OCI-LY1 (cell line): ENCODE measurements at regions not wholly inside any gene's neighbourhood (a gene's known extent, or its start where the extent isn't known, plus 50 kb on each side); places are given as distances from the start of the nearest gene placed in this dataset.

Source experiments
- H2AFZ ChIP-seq: fragments of 200-600 bp; sonication (generic), shearing (Covaris generic); 2 replicates; pipeline ENCODE4 v1.6.0; 2014; ENCODE audit warnings: antibody characterized with exemption, mild to moderate bottlenecking, low read length
- H3F3A ChIP-seq: fragments of 200-600 bp; sonication (generic), shearing (Covaris generic); 2 replicates; pipeline ENCODE4 v1.6.0; 2014; ENCODE audit warnings: mild to moderate bottlenecking, antibody characterized with exemption, low read length, moderate library complexity; ENCODE audit not compliant: insufficient read depth
- H3K27ac ChIP-seq: fragments of 200-600 bp; sonication (generic); 2 replicates; pipeline ENCODE4 v1.5.1; 2014; ENCODE audit warnings: low read length, mixed run types, mild to moderate bottlenecking, low read depth; ENCODE audit not compliant: poor library complexity, severe bottlenecking
- H3K27me3 ChIP-seq: fragments of 200-600 bp; sonication (generic); 2 replicates; pipeline ENCODE4 v1.6.0; 2014; ENCODE audit warnings: antibody characterized with exemption, mild to moderate bottlenecking, low read length, moderate library complexity; ENCODE audit not compliant: insufficient read depth
- H3K36me3 ChIP-seq: fragments of 200-600 bp; sonication (generic); 2 replicates; pipeline ENCODE4 v1.6.1; 2014; ENCODE audit warnings: mild to moderate bottlenecking, antibody characterized with exemption, low read length, moderate library complexity, mixed read lengths; ENCODE audit not compliant: insufficient read depth
- H3K4me1 ChIP-seq: fragments of 200-600 bp; sonication (generic); 2 replicates; pipeline ENCODE4 v1.5.1; 2014; ENCODE audit warnings: mild to moderate bottlenecking, low read length, moderate library complexity; ENCODE audit not compliant: insufficient read depth, severe bottlenecking
- H3K4me2 ChIP-seq: fragments of 200-600 bp; sonication (generic), shearing (Covaris generic); 2 replicates; pipeline ENCODE4 v1.6.1; 2014; ENCODE audit warnings: low read length
- H3K4me3 ChIP-seq: fragments of 200-600 bp; sonication (generic); 2 replicates; pipeline ENCODE4 v1.5.1; 2014; ENCODE audit warnings: low read length, low read depth, mild to moderate bottlenecking, mixed read lengths; ENCODE audit not compliant: poor library complexity, severe bottlenecking
- H3K79me2 ChIP-seq: fragments of 200-600 bp; shearing (Covaris generic); 2 replicates; pipeline ENCODE4 v1.6.1; 2016; ENCODE audit warnings: mixed run types, low read length, mixed read lengths; ENCODE audit not compliant: insufficient read depth
- H3K9ac ChIP-seq: fragments of 200-600 bp; sonication (generic), shearing (Covaris generic); 2 replicates; pipeline ENCODE4 v1.6.1; 2014; ENCODE audit warnings: mild to moderate bottlenecking, low read length, mixed read lengths
- H3K9me2 ChIP-seq: fragments of 200-600 bp; sonication (generic), shearing (Covaris generic); 2 replicates; pipeline ENCODE4 v1.6.1; 2014; ENCODE audit warnings: low read depth, mild to moderate bottlenecking, low read length, mixed read lengths
- H3K9me3 ChIP-seq: fragments of 200-600 bp; shearing (Covaris generic); 2 replicates; pipeline ENCODE4 v1.6.1; 2014; ENCODE audit warnings: low read length, mixed read lengths
- H4K20me1 ChIP-seq: fragments of 200-600 bp; sonication (generic), shearing (Covaris generic); 2 replicates; pipeline ENCODE4 v1.6.0; 2016; ENCODE audit warnings: mild to moderate bottlenecking, low read length; ENCODE audit not compliant: insufficient read depth
- EZH2 ChIP-seq: fragments of 200-600 bp; sonication (generic), shearing (Covaris generic); IDR thresholded peaks from 2 replicates; pipeline ENCODE4 v1.8.0; 2017; ENCODE audit warnings: borderline replicate concordance, mixed run types, mild to moderate bottlenecking, antibody characterized with exemption, low read length, moderate library complexity, mixed read lengths
- TF ChIP-seq, protein P1 (sequence below): fragments of 200-600 bp; sonication (generic), shearing (Covaris generic); IDR thresholded peaks from 2 replicates; pipeline ENCODE4 v1.5.1; 2017; ENCODE audit warnings: mild to moderate bottlenecking, antibody characterized with exemption, low read length, moderate library complexity, mixed read lengths

- no peaks in the 10 kb centered on the region for H3K27me3 ChIP-seq
These were observed 484.8 kb upstream of the CCDC196 start for GRCh38 chr14:66001356-66001755.

GRCh38 chr14:66003082-66003730 is 483.0 kb upstream of the CCDC196 start:
- Histone ChIP-seq H2AFZ (no peak overlapping the region), H3K36me3 (no peaks in the 10 kb centered on the region), H3K27me3 (no peaks in the 10 kb centered on the region), H3K79me2 (no peaks in the 10 kb centered on the region), H3K27ac (no peak overlapping the region), H3F3A (no peaks in the 10 kb centered on the region), H3K4me2 (no peak overlapping the region), H3K9me3 (no peaks in the 10 kb centered on the region; the same call in 1 of the 2 replicates), H3K4me1 (no peaks in the 10 kb centered on the region), H4K20me1 (no peaks in the 10 kb centered on the region), H3K9ac (no peak overlapping the region), H3K9me2 (no peaks in the 10 kb centered on the region), H3K4me3 (no peak overlapping the region)
- no peak for TF ChIP-seq EZH2
- TF ChIP-seq, protein P1, sequence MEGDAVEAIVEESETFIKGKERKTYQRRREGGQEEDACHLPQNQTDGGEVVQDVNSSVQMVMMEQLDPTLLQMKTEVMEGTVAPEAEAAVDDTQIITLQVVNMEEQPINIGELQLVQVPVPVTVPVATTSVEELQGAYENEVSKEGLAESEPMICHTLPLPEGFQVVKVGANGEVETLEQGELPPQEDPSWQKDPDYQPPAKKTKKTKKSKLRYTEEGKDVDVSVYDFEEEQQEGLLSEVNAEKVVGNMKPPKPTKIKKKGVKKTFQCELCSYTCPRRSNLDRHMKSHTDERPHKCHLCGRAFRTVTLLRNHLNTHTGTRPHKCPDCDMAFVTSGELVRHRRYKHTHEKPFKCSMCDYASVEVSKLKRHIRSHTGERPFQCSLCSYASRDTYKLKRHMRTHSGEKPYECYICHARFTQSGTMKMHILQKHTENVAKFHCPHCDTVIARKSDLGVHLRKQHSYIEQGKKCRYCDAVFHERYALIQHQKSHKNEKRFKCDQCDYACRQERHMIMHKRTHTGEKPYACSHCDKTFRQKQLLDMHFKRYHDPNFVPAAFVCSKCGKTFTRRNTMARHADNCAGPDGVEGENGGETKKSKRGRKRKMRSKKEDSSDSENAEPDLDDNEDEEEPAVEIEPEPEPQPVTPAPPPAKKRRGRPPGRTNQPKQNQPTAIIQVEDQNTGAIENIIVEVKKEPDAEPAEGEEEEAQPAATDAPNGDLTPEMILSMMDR, result no peak

More at GRCh38 chr14:66001356-66001755, 484.8 kb upstream of the CCDC196 start:
- Histone ChIP-seq H3K9ac (no peak overlapping the region), H3K27ac (no peak overlapping the region), H3K4me2 (no peak overlapping the region), H3K79me2 (no peaks in the 10 kb centered on the region), H2AFZ (no peak overlapping the region), H3K4me1 (no peaks in the 10 kb centered on the region), H3F3A (no peaks in the 10 kb centered on the region), H3K9me2 (no peaks in the 10 kb centered on the region), H3K36me3 (no peaks in the 10 kb centered on the region), H4K20me1 (no peaks in the 10 kb centered on the region), H3K4me3 (no peak overlapping the region), H3K9me3 (no peaks in the 10 kb centered on the region; the same call in 1 of the 2 replicates)
- TF ChIP-seq, protein P1, result no peak
- TF ChIP-seq EZH2, result no peak

DNA sequence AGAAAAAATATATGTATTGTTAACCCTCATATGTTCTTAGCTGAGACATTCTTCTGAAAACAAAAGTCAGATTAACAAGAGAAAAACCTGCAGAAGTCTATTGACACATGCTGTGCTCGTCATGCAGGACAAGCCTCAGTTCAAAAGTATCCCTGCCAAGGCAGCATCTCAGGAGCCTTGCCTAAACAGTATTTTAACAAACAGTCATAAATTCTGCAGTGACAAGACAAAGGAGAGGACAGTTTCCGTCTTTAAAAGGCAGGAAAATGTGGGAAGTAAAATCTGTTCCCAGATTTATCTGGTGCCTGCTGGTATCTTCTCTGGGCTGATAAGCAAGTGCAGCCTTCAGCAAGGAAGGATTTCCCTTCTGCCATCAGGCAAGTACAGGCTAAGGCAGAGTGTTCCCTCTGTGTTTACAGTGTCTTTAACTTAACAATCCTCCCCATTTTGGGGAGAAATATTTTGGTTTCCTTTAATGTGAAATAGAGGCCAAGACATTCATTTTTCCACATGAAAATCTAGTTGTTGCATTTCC is 480.2 kb upstream of the CCDC196 start:
- H3K27ac ChIP-seq, result no peak overlapping the region

More for the DNA sequence above, 480.2 kb upstream of the CCDC196 start:
- no peaks in the 10 kb centered on the region for H3K27me3 ChIP-seq
- H2AFZ ChIP-seq, result no peak overlapping the region
- H4K20me1 ChIP-seq, result no peaks in the 10 kb centered on the region
- H3K36me3 ChIP-seq, result no peaks in the 10 kb centered on the region
- H3K79me2 ChIP-seq, result no peaks in the 10 kb centered on the region
- H3K4me3 ChIP-seq, result no peak overlapping the region
- no peaks in the 10 kb centered on the region for H3K9me2 ChIP-seq
- TF ChIP-seq, protein P1, result no peak
- TF ChIP-seq EZH2, result no peak
- H3K9ac ChIP-seq, result no peak overlapping the region
- H3K4me1 ChIP-seq, result no peaks in the 10 kb centered on the region
- no peak overlapping the region for H3K4me2 ChIP-seq
- H3K9me3 ChIP-seq, result 0 out of 2 replicates have a peak, but pooled peaks cover 3% of the 10 kb centered on the region
- H3F3A ChIP-seq, result no peaks in the 10 kb centered on the region
